ENCODE measurements at regions not wholly inside any gene's neighbourhood (a gene's known extent, or its start where the extent isn't known, plus 50 kb on each side); places are given as distances from the start of the nearest gene placed in this dataset.

DNA sequence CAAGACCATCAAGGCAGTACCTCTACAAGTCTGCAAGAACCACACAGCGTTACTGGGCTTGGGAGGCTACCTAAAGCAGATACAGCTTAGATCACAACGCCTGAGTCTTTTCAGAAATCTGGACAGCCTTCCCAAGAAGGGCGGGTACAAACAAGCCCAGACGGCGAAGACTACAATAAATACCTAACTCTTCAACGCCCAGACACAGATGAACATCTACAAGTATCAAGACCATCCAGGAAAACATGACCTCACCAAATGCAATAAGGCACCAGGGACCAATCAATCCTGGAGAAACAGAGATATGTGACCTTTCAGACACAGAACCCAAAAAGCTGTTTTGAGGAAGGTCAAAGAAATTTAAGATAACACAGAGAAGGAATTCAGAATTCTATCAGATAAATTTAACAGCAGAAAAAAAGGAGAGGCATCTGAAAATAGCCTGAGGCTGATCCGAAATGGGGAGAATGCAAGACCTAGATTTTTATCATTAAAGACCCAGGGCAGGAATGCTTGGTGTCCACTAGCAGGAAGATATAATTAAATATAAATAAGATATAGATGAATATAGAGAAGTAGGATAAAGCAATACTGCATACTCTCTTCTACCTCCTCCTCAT is 131.7 kb upstream of the COL21A1 start:
- TF ChIP-seq CTCF (IDR thresholded peaks at IDR 0.05), result no peak
- TF ChIP-seq EP300 (IDR thresholded peaks at IDR 0.05), result no peak
- TF ChIP-seq POLR2A (IDR thresholded peaks at IDR 0.05), result no peak
